ENCODE measurements at regions not wholly inside any gene's neighbourhood (a gene's known extent, or its start where the extent isn't known, plus 50 kb on each side); places are given as distances from the start of the nearest gene placed in this dataset.

- TF ChIP-seq POLR2A (IDR thresholded peaks at IDR 0.05) (no peak), CTCF (IDR thresholded peaks at IDR 0.05) (no peak), POLR2AphosphoS5 (IDR thresholded peaks at IDR 0.05) (no peak)
Observed at GRCh38 chr12:116664085-116664484, 73.8 kb downstream of the SPRING1 start.

Measured in prostate gland (tissue), 2 donors.